Peyer's patch (tissue), 4 donors: ENCODE measurements at regions not wholly inside any gene's neighbourhood (a gene's known extent, or its start where the extent isn't known, plus 50 kb on each side); places are given as distances from the start of the nearest gene placed in this dataset.

Experiments
- POLR2A ChIP-seq, 2 donors: fragments of 450-650 bp; IDR thresholded peaks; one replicate each; pipeline ENCODE4 v1.5.1; 2017; ENCODE audit warnings: antibody characterized with exemption in 2 of 2, mild to moderate bottlenecking in 2 of 2, moderate library complexity in 2 of 2
- TF ChIP-seq, protein P1 (sequence below), 6 experiments: fragments of 450-650 bp in 4 of 6; fragments of 200-600 bp in 2 of 6; sonication (generic) in 1 of 6; IDR thresholded peaks; one replicate each; pipeline ENCODE4 v1.5.1; 2017 to 2019; ENCODE audit warnings: antibody characterized with exemption in 6 of 6, mild to moderate bottlenecking in 3 of 6, moderate library complexity in 1 of 6

DNA sequence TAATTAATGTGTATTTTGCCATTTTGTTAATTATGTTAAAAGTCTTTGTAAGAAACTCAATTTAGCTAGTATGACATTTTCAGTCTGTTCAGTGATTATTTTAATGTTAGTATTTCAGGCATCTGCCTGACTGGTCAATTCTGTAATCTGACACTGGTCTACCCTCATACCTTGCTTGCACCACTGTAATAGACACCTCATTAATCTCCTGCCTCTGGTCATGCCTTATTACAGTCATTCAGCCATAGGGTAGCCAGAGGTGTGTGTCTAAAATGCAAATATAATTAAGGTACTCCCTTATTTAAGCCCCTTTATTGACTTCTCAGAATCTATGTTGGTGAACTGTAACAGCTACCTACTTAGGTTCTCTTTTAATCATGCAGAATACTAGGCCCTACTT lies 861.1 kb upstream of the IGFBP7 start:
- TF ChIP-seq, protein P1, sequence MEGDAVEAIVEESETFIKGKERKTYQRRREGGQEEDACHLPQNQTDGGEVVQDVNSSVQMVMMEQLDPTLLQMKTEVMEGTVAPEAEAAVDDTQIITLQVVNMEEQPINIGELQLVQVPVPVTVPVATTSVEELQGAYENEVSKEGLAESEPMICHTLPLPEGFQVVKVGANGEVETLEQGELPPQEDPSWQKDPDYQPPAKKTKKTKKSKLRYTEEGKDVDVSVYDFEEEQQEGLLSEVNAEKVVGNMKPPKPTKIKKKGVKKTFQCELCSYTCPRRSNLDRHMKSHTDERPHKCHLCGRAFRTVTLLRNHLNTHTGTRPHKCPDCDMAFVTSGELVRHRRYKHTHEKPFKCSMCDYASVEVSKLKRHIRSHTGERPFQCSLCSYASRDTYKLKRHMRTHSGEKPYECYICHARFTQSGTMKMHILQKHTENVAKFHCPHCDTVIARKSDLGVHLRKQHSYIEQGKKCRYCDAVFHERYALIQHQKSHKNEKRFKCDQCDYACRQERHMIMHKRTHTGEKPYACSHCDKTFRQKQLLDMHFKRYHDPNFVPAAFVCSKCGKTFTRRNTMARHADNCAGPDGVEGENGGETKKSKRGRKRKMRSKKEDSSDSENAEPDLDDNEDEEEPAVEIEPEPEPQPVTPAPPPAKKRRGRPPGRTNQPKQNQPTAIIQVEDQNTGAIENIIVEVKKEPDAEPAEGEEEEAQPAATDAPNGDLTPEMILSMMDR (IDR thresholded peaks at IDR 0.05) = no peak
- TF ChIP-seq POLR2A (IDR thresholded peaks at IDR 0.05) = no peak
